Activated CD8-positive, alpha-beta memory T cell treated with anti-CD3 and anti-CD28 coated beads for 4 hours (primary cell): ENCODE measurements at regions not wholly inside any gene's neighbourhood (a gene's known extent, or its start where the extent isn't known, plus 50 kb on each side); places are given as distances from the start of the nearest gene placed in this dataset.
"Not testable (repeated sequence)": the region's sequence is repeated elsewhere in the genome, so short reads cannot be mapped to it uniquely, and the experiment has no call there.

Experiments
- DNase-seq, 2 donors: peaks; one replicate each; pipeline ENCODE4 v3.0.0-alpha.2; 2020; ENCODE audit warnings: low read depth in 2 of 2

DNA sequence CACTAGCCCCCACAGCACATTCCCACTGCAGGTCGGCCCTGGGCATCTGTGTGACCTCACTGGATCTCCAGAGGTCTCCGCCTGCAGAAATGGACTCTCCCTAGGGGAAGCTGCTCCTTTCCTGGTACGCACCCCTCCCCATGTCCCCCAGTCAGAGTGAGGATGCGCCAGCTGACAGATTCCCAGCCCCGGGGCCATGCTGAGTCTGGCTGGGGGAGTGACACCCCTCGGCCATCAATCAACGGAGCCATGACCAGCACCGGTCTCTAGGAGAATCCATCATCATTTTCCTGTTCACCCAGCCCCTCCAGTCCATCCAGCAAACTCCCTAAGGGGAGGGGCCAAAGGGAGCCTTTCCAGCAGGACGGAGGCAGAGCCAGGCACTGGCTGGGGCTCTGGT, 68.7 kb upstream of the PAX7 start:
- DNase-seq: no peak

GRCh38 chr1:18564676-18565075, 66.0 kb upstream of the PAX7 start:
- no peak for DNase-seq

DNA sequence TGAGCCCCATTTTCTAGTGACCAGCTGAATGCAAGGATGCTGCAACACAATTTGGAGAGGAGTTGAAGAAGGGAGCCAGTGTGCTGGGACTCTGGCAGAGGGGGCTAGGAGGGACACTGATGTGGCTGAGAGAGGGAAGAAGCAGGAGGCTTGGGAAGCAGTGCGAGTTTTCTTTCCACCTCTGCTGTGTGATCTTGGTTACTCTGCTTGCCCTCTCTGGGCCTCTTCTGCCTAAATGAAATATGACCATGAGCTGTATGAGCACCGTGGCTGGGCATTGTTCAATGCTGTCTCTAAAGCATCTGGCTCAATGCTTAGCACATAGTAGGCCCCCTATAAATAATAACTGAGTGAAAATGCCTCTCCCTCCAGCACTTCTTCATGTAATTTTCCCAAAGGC, 65.3 kb upstream of the PAX7 start:
- no peak for DNase-seq

DNA sequence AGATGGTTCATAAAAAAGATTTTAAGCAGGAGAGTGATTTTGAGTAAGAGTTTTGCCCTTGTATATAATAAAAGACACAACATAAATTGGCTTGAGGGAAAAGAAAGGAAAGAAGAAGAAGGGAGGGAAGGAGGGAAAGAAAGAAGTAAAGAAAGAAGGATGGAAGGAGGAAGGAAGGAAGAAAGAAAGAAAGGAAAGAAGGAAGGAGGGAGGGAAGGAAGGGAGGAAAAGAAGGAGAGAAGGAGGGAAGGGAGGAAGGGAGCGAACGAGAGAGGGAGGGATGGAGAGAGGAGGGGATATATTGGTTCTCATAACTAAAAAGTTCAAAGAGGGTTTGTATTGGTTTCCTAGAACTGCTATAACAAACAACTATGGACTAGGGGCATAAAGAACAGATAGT, 62.2 kb upstream of the PAX7 start:
- no peak for DNase-seq

- DNase-seq: no peak
Measured at GRCh38 chr1:18569251-18569650, 61.4 kb upstream of the PAX7 start.

DNA sequence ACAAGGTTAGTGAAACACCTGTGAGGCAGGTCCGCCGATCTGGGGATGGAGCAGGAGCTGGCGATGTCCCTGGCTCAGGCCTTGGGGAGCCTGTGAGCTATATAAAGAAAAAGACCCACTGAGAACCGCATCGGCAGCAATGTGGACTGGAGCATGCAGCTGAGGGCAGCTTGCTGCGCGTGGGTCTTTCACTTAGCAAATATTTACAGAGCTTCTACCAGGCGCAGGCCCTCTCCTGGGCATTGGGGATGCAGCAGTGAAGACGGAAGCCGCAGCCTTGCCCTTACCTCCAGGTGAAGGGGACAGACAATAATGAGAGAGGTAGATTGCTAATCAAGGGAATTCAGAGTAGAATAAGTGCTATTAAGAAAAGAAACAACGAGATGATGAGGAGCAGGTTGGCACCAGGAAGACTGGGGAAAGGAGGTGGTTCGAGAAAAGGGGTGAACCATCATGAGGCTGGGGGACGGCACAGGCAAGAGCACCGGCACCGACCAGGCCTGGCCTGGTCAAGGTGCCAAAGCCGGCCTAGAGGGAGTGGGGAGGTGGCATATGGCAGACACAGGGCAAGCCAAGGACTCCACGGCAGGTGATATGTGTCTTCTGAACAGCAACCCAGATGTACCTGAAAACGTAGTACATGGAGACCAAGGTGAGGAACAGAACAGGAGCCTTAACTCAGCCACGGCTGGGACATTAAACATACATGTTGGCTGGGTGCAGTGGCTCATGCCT, 60.7 kb upstream of the PAX7 start:
- no peak for DNase-seq

DNA sequence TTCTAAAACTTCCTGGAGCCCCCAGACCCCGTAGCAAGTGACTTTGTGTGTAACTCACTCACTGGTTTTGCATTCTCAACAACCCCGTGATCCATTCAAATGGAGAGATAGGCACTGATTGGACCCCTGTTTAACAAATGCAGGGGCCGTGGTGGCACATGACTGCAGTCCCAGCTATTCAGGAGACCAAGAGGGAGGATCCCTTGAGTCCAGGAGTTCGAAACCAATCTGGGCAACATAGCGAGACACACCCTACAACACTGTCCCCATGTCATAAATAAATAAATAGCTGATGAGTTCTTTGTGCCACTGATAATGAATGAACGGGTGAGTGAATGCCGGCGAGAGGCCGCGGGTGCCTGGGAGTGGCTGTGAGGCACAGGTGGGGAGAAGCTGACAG, 59.4 kb upstream of the PAX7 start:
- DNase-seq: no peak

DNA sequence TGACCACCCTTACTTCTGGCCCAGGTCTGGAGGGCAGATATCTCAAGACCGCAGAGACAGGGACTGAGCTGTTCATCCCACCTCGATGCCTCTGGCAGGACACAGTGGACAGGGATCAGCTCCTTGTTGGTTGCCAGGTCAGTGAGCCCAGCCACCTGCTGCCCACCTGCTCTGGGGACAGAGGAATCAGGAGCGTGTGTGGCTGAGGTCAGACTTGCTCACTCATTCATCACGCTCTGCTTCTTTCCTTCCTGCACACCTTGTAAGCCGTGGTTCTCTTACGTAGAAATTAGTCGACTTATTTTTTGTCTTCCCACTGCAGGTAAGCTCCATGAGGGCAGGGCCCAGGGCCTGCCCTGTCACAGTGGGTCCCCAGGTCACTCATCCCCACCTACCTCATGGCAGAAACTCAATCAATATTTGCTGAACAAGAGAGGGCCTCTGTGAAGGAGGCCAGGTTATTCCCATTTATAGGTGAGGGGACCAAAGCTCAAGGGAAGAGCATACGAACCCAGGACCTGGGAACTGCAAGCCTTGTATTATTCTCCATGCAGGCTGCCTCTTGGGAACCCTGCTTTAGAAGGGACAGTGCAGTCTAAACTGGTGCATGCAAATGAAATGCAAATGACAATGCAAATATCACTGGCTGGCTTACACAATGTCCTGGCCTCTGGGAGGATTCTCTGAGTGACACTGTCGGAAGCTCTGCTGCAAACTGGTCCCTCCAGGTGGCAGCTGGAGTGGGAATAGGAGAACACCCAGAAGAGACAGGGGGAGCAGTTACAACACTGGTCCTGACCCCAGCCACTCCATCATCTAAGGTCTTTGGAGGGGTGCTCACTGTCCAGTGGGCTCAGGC, 58.4 kb upstream of the PAX7 start:
- no peak for DNase-seq

- DNase-seq: no peak
Measured at GRCh38 chr1:18573170-18573569, 57.5 kb upstream of the PAX7 start.

- DNase-seq: no peak
Measured at GRCh38 chr1:18574754-18575153, 55.9 kb upstream of the PAX7 start.

DNA sequence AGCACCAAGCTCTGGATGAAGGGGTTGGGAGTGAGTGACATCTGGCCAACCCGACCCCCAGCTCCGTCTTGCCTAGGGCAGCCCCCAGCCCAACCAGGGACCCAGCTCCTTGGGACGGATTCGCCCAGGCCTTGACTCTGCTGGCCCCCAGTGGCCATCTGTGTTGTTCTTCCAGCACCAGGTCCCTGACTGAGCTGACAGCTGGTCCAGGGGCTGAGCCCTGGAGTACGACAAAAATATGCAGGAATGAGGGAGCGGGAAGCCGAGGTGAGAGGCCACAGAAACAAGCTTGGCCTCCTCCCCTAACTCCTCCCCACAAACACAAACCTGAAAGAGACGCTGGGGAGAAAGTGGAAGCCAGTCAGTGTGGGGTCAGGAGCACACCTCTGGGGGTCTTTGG, 55.0 kb upstream of the PAX7 start:
- peak; percentile 4 to 13 for DNase-seq

GRCh38 chr1:18578271-18578670, 52.4 kb upstream of the PAX7 start:
- DNase-seq: no peak

DNA sequence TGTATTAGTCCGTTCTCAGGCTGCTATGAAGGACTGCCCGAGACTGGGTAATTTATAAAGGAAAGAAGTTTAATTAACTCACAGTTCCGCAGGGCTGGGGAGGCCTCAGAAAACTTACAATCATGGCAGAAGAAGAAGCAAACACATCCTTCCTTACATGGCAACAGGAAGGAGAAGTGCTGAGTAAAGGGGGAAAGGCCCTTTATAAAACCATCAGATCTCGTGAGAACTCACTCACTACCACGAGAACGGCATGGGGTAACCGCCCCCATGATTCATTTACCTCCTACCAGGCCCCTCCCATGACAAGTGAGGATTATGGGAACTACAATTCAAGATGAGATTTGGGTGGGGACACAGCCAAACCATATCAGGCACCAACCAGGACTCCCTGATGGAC, 51.4 kb upstream of the PAX7 start:
- not testable (repeated sequence) for DNase-seq

GRCh38 chr1:18580047-18580446, 50.6 kb upstream of the PAX7 start:
- DNase-seq: no peak

GRCh38 chr1:18580691-18581419, 49.8 kb upstream of the PAX7 start:
- no peak for DNase-seq
